Astrocyte of the spinal cord (primary cell): ENCODE measurements at regions not wholly inside any gene's neighbourhood (a gene's known extent, or its start where the extent isn't known, plus 50 kb on each side); places are given as distances from the start of the nearest gene placed in this dataset.

Experiments
- DNase-seq: peaks from one replicate; pipeline ENCODE4 v3.0.0; 2011; ENCODE audit warnings: low read depth, low spot score
- H3K4me3 ChIP-seq: 2 replicates; pipeline ENCODE4 v1.5.1; 2011; ENCODE audit warnings: low read depth, mild to moderate bottlenecking, low read length, moderate library complexity
- in situ Hi-C: cut with HindIII; loops from 2 replicates; pipeline ENCODE4 v1.10.0; 2017; ENCODE audit warnings: low sequenced_read_pairs
- TF ChIP-seq, protein P1 (sequence below): IDR thresholded peaks from 2 replicates; pipeline ENCODE4 v1.5.1; 2012; ENCODE audit warnings: low read depth, mild to moderate bottlenecking, low read length, inconsistent platforms

DNA sequence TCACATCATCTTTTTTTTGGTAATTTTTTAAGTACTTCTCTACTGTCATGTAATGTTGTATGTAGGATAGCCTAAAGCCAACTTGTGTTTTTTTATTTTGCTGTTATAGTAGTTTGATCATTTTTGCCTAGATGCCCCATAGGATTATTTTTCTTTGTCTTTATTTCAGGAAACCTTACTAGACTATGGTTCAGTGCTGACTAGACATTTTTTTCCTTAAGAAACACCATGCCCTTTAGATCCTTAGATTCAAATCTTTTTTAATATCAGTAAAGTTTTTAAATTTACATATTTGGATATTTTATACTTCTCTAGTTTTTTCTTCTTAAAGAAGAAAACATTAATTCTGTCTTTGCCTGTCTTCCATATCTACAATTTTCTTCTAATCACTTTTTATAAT lies 221.3 kb downstream of the IDS start:
- no peak for DNase-seq
- TF ChIP-seq, protein P1, sequence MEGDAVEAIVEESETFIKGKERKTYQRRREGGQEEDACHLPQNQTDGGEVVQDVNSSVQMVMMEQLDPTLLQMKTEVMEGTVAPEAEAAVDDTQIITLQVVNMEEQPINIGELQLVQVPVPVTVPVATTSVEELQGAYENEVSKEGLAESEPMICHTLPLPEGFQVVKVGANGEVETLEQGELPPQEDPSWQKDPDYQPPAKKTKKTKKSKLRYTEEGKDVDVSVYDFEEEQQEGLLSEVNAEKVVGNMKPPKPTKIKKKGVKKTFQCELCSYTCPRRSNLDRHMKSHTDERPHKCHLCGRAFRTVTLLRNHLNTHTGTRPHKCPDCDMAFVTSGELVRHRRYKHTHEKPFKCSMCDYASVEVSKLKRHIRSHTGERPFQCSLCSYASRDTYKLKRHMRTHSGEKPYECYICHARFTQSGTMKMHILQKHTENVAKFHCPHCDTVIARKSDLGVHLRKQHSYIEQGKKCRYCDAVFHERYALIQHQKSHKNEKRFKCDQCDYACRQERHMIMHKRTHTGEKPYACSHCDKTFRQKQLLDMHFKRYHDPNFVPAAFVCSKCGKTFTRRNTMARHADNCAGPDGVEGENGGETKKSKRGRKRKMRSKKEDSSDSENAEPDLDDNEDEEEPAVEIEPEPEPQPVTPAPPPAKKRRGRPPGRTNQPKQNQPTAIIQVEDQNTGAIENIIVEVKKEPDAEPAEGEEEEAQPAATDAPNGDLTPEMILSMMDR, result no peak
- in situ Hi-C loops, result no loop called here
- no peak overlapping the region for H3K4me3 ChIP-seq

DNA sequence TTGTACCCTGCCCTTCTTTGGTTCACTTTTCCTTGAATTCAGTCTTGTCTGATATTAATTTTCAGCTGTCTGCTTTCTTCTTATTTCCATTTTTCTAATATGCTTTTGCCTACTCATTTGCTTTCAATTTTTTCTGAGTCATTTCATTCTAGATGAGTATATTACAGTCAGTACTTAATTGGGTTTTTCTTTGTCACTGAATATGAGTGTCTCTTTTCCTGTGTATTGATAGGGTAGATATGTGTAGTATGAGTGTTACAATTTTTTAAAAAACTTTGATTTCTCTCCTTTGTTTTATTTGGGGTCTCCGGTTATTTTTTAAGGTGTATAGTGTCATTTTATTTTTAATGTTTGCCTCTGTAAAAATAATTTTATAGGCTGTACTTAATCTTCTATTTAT lies 222.2 kb downstream of the IDS start:
- no peak overlapping the region for H3K4me3 ChIP-seq
- no peak for DNase-seq
- TF ChIP-seq, protein P1, result no peak
- in situ Hi-C loops, result no loop called here

DNA sequence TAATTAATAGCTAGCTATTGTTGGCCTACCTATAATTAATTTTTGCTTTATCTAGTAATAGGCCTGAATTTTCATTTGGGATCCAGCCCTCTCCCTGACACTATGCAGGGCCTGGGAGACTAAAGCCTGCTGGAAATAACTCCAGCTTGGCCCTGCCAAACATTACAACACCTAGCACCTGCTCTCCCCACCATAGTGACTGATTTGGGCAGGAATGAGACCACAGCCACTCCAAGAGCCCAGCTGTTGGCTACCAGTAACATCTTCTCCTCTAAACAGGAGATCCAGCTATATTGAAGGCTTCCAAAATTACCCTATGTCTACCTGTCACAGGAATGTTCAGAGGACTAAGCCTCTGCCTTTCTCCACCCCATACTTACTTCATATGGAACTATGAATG lies 225.1 kb downstream of the IDS start:
- in situ Hi-C loops, result no loop called here
- H3K4me3 ChIP-seq, result no peak overlapping the region
- TF ChIP-seq, protein P1, result no peak
- no peak for DNase-seq

DNA sequence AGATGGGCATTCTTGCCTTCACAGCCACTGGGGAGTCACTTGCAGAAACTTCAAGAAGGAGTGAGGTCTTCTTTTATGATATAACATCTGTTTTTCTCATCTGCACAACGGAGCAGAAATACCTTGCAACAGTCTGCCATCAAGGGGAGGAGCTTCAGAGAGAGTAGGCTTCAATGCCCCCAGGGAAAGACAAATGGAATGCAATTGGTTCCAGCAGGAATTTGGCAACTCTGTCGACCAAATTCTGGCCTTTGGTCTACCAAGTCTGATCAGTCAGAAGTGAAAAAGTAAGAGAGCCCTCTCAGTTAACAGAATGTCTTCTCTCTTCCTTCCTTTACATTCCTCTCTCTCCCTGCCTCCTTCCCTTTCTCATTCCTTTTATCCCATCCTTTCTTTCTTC lies 229.3 kb downstream of the IDS start:
- no peak overlapping the region for H3K4me3 ChIP-seq
- no peak for DNase-seq
- in situ Hi-C loops, result no loop called here
- TF ChIP-seq, protein P1, result no peak

DNA sequence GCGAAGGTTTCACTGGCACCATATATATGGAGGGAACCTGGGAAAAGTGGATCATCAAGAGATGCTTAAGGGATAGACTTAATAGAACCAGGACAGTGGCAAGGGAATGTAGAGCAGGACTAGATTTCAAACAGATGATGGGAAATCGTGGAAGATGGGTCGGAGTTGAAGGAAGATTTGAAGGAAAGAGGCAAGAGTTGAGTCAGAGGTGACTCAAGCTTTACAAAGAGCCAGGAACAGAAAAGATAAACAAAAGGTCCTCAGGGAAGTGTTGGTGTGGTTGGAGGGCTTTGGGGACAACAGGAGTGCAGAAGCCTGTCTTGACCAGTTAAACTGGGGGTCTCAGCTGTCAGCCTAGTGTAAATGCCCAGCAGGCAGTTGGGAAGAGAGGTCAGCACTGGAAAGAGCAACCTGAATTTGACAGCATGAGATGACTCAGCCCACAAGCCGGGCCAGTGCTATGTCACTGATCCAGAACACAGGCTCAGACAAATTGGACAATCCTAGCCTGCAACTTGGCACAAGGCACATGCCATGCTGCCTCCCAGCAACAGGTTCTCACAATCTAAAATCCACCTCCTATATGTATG lies 230.5 kb downstream of the IDS start:
- no peak overlapping the region for H3K4me3 ChIP-seq
- TF ChIP-seq, protein P1, result no peak
- in situ Hi-C loops, result no loop called here
- DNase-seq, result peak; percentile 27

DNA sequence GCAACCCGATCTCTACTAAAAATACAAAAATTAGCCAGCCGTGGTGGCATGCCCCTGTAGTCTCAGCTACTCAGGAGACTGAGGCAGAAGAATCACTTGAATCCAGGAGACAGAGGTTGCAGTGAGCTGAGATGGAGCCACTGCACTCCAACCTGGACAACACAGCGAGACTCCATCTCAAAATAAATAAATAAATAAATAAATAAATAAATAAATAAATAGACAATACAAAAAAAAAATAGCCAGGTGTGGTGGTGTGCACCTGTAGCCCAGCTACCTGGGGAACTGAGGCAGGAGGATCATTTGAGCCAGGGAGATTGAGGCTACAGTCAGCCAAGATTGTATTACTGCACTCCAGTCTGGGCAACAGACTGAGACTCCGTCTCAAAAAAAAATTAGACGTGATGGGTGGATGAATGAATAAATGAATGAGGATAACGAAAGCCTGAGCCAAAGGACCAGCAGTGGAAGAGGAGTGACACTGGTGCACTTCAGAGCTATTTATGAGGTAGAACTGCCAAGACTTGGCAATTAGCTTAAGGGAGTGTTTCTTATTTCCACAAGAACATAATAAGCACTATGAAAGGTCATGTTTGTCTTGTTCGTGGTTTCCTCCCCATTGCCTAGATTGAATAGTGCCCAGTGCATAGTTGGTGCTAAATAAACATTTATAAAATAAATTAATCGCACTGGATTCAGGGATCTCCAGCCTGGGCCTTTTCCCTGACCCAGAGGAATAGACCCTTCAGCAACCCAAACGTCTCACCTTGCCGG lies 232.2 kb downstream of the IDS start:
- DNase-seq, result peak; percentile 41
- in situ Hi-C loops, result no loop called here
- TF ChIP-seq, protein P1, result no peak
- no peak overlapping the region for H3K4me3 ChIP-seq
